ENCODE measurements at regions not wholly inside any gene's neighbourhood (a gene's known extent, or its start where the extent isn't known, plus 50 kb on each side); places are given as distances from the start of the nearest gene placed in this dataset.

- H3K79me2 ChIP-seq (ENCODE audit: control insufficient read depth, insufficient read depth, low read length), result no peaks in the 10 kb centered on the region
- no peak for FAIRE-seq
- no peaks in the 10 kb centered on the region for H3K27me3 ChIP-seq (ENCODE audit: control insufficient read depth in 2 of 2, insufficient read depth in 2 of 2, low read length in 2 of 2)
- no peaks in the 10 kb centered on the region for H3K4me1 ChIP-seq (ENCODE audit: control insufficient read depth, extremely low read depth, insufficient read depth, low read length)
- no peaks in the 10 kb centered on the region for H4K20me1 ChIP-seq (replicated peaks; ENCODE audit: control insufficient read depth, extremely low read depth, insufficient read depth, low read length)
- no peak overlapping the region for H3K9ac ChIP-seq (replicated peaks; ENCODE audit: extremely low read depth, insufficient read depth, low read length)
- TF ChIP-seq JUN (IDR thresholded peaks at IDR 0.05; ENCODE audit: borderline replicate concordance, insufficient read depth, insufficient read length, low read depth), result no peak
- no peak for TF ChIP-seq MAX (IDR thresholded peaks at IDR 0.05; ENCODE audit: insufficient read depth, insufficient read length)
- TF ChIP-seq POLR2A (IDR thresholded peaks at IDR 0.05; ENCODE audit: low read depth, low read length), result no peak
- no peak for TF ChIP-seq POLR2AphosphoS5 (IDR thresholded peaks at IDR 0.05; ENCODE audit: insufficient read depth, low read depth, low read length)
- no peak for TF ChIP-seq CTCF (IDR thresholded peaks at IDR 0.05; ENCODE audit: extremely low read depth in 1 of 2, insufficient read depth in 1 of 2, low read depth in 1 of 2, low read length in 2 of 2)
- no peak for TF ChIP-seq GATA2 (IDR thresholded peaks at IDR 0.05; ENCODE audit: insufficient read depth, insufficient read length, low read depth, low read length)
- no peak for TF ChIP-seq FOS (IDR thresholded peaks at IDR 0.05; ENCODE audit: borderline replicate concordance, insufficient read depth, low read length)
- no peak for TF ChIP-seq MYC (IDR thresholded peaks at IDR 0.05; ENCODE audit: low read depth, low read length)
- TF ChIP-seq EZH2 (IDR thresholded peaks at IDR 0.05; ENCODE audit: borderline replicate concordance, low read depth, low read length, severe bottlenecking), result no peak
- dilution Hi-C loops (cut with MboI; ENCODE audit: extremely low pct_ligation_motif_present, low sequenced_read_pairs), result no loop called here
- no peak overlapping the region for H3K4me3 ChIP-seq (replicated peaks in 1 of 3; ENCODE audit: insufficient read depth in 1 of 3, low read depth in 1 of 3, low read length in 3 of 3)
- no peak overlapping the region for H3K4me2 ChIP-seq (ENCODE audit: insufficient read depth, low read length)
- H2AFZ ChIP-seq (ENCODE audit: low read depth, low read length), result no peak overlapping the region
- no peaks in the 10 kb centered on the region for H3K9me1 ChIP-seq (replicated peaks; ENCODE audit: control insufficient read depth, extremely low read depth, insufficient read depth, low read length)
- intact Hi-C loops (cut with micrococcal nuclease), result no loop called here
- ChIA-PET POLR2A (no interaction called here), CTCF (interaction anchor here (1.0 kb wide), 1 partner anchor 12 kb away, joined by 3 read pairs; no protein-coding TSS in a partner anchor)
- no peaks in the 10 kb centered on the region for H3K9me3 ChIP-seq (replicated peaks; ENCODE audit: control insufficient read depth, insufficient read depth, low read length)
- BruUV-seq (replicated peaks), result no TSS peak
- no peak for DNase-seq (ENCODE audit: low read depth, low spot score)
- H3K36me3 ChIP-seq (ENCODE audit: control insufficient read depth in 2 of 2, extremely low read depth in 1 of 2, insufficient read depth in 2 of 2, low read length in 2 of 2), result no peaks in the 10 kb centered on the region
- H3K27ac ChIP-seq (ENCODE audit: insufficient read depth, low read depth, low read length), result no peak overlapping the region
These were observed 204.9 kb upstream of the RMST start for GRCh38 chr12:97257726-97258125.
